Panc1 (cell line): ENCODE measurements at regions not wholly inside any gene's neighbourhood (a gene's known extent, or its start where the extent isn't known, plus 50 kb on each side); places are given as distances from the start of the nearest gene placed in this dataset.

ENCODE experiments used
- ATAC-seq: fragments of 200-7000 bp; cut with Tn5 transposase; 2 replicates; pipeline ENCODE4 v1.9.1; 2020; ENCODE audit warnings: mild to moderate bottlenecking, moderate library complexity
- BruUV-seq: library from RNA; stranded (reverse); fragments of 400-500 nt; replicated peaks from 2 replicates; lab custom pipeline; 2021; lab: Mats Ljungman, UMichigan
- CTCF ChIA-PET: fragments of 300-600 bp; sonication (Branson Sonifier 250); formaldehyde crosslinking; loops from one replicate; lab custom pipeline; 2022; ENCODE audit warnings: antibody characterized with exemption; lab: Charles Lee
- POLR2A ChIA-PET: fragments of 300-600 bp; sonication (Branson Sonifier 250); formaldehyde crosslinking; loops from one replicate; lab custom pipeline; 2022; ENCODE audit warnings: antibody characterized with exemption; lab: Charles Lee
- DNase-seq: peaks from one replicate; pipeline ENCODE4 v3.0.0-alpha.2; 2010; ENCODE audit warnings: low read depth, low spot score
- H3K27ac ChIP-seq: 2 replicates; pipeline ENCODE4 v1.5.1; 2011; ENCODE audit warnings: mild to moderate bottlenecking, low read length, inconsistent platforms
- H3K27me3 ChIP-seq: fragments of 200-500 bp; sonication (Bioruptor generic); 2 replicates; pipeline ENCODE4 v1.6.0; 2014; ENCODE audit warnings: low read length, inconsistent platforms; ENCODE audit not compliant: control insufficient read depth, insufficient read depth
- H3K36me3 ChIP-seq: fragments of 200-500 bp; sonication (Bioruptor generic); 2 replicates; pipeline ENCODE4 v1.5.1; 2014; ENCODE audit warnings: inconsistent platforms, mild to moderate bottlenecking, low read length, moderate library complexity; ENCODE audit not compliant: control insufficient read depth, insufficient read depth
- H3K4me1 ChIP-seq: 2 replicates; pipeline ENCODE4 v1.5.1; 2011; ENCODE audit warnings: inconsistent platforms, mild to moderate bottlenecking, low read length, moderate library complexity; ENCODE audit not compliant: control insufficient read depth, insufficient read depth
- H3K4me3 ChIP-seq, 2 experiments: 2 replicates each; pipeline ENCODE4 v1.5.1; 2011 to 2012; ENCODE audit warnings: low read depth in 2 of 2, low read length in 2 of 2, mild to moderate bottlenecking in 2 of 2, inconsistent platforms in 1 of 2, moderate library complexity in 1 of 2
- H3K9me3 ChIP-seq: fragments of 200-500 bp; sonication (Bioruptor generic); 2 replicates; pipeline ENCODE4 v1.5.1; 2014; ENCODE audit warnings: low read depth, mild to moderate bottlenecking, inconsistent platforms, low read length, moderate library complexity; ENCODE audit not compliant: control insufficient read depth, insufficient read depth
- POLR2AphosphoS5 ChIP-seq: IDR thresholded peaks from 2 replicates; pipeline ENCODE4 v1.6.1; 2012; ENCODE audit warnings: mild to moderate bottlenecking, low read depth, low read length, moderate library complexity
- REST ChIP-seq, 2 experiments: IDR thresholded peaks; 2 replicates each; pipeline ENCODE4 v1.6.1; 2011 to 2012; ENCODE audit warnings: low read depth in 2 of 2, control low read depth in 1 of 2, low read length in 1 of 2, mild to moderate bottlenecking in 1 of 2, moderate library complexity in 1 of 2; ENCODE audit not compliant: insufficient read depth in 1 of 2
- SIN3A ChIP-seq: IDR thresholded peaks from 2 replicates; pipeline ENCODE4 v1.6.1; 2012; ENCODE audit warnings: low read depth, mild to moderate bottlenecking, low read length, moderate library complexity, borderline replicate concordance; ENCODE audit not compliant: insufficient read depth
- TCF7L2 ChIP-seq: IDR thresholded peaks from 2 replicates; pipeline ENCODE4 v1.6.1; 2011; ENCODE audit warnings: mild to moderate bottlenecking, low read depth, low read length, inconsistent platforms
- in situ Hi-C: cut with HindIII; loops from 2 replicates; pipeline ENCODE4 v1.10.0; 2016; ENCODE audit warnings: low sequenced_read_pairs, low pct_unique_long_range_greater_than_20kb
- intact Hi-C: fragments of 100-400 bp; cut with micrococcal nuclease; formaldehyde crosslinking; loops from one replicate; pipeline ENCODE4 v1.10.0; 2022; ENCODE audit not compliant: unreplicated experiment
- TF ChIP-seq, protein P1 (sequence below): fragments of 450-650 bp; IDR thresholded peaks from 2 replicates; pipeline ENCODE4 v1.5.1; 2017; ENCODE audit warnings: mild to moderate bottlenecking

DNA sequence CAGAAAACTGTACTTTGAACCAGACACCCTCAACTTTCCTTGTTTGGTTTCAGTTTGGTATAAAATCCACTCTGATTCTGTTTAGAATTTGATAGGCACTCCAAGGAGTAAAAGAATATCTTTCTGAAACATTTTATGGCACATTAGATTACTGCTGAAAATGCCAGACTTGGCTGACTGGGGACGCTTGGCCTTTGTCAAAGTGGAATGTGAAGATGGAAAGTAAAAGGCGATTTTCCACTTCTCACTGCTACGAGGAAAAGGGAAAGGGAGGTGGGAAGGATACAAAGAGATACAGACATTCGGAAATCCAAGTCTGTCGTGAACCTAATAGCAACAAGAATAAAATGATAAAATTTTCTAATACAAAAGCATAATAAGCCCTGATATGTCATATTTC is 203.9 kb downstream of the DMRT2 start:
- no peaks in the 10 kb centered on the region for H3K9me3 ChIP-seq

DNA sequence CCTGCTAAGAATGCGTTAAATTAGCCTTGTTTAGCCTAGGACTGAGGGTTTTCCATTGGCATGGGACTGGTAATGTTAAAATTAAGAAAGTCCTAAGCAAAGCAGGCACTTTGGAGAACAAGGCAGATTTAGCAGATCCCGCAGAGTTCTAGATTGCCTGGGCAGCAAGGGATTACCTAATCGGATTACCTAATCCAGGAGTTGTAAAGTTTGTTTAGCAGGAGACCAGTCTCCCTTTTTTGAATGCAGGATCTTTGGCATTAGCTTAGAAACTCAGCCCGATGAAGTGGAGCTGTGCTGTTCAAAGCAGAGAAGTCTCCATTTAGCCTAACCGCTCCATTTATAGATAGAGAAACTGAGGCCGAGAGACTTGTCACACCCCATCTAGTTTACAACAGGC is 206.0 kb downstream of the DMRT2 start:
- Histone ChIP-seq H3K27me3 (no peaks in the 10 kb centered on the region), H3K4me3 (no peak overlapping the region), H3K9me3 (no peaks in the 10 kb centered on the region), H3K4me1 (no peaks in the 10 kb centered on the region), H3K27ac (no peak overlapping the region), H3K36me3 (no peaks in the 10 kb centered on the region)
- ChIA-PET CTCF (no interaction called here), POLR2A (no interaction called here)
- ATAC-seq (no peak), DNase-seq (no peak)
- intact Hi-C loops = no loop called here
- TF ChIP-seq REST (IDR thresholded peaks at IDR 0.05; ENCODE audit: insufficient read depth in 1 of 2, low read depth in 2 of 2, low read length in 1 of 2) = no peak
- no peak for TF ChIP-seq TCF7L2
- TF ChIP-seq, protein P1, sequence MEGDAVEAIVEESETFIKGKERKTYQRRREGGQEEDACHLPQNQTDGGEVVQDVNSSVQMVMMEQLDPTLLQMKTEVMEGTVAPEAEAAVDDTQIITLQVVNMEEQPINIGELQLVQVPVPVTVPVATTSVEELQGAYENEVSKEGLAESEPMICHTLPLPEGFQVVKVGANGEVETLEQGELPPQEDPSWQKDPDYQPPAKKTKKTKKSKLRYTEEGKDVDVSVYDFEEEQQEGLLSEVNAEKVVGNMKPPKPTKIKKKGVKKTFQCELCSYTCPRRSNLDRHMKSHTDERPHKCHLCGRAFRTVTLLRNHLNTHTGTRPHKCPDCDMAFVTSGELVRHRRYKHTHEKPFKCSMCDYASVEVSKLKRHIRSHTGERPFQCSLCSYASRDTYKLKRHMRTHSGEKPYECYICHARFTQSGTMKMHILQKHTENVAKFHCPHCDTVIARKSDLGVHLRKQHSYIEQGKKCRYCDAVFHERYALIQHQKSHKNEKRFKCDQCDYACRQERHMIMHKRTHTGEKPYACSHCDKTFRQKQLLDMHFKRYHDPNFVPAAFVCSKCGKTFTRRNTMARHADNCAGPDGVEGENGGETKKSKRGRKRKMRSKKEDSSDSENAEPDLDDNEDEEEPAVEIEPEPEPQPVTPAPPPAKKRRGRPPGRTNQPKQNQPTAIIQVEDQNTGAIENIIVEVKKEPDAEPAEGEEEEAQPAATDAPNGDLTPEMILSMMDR = no peak
- no peak for TF ChIP-seq SIN3A
- no peak for TF ChIP-seq POLR2AphosphoS5
- no TSS peak for BruUV-seq
- in situ Hi-C loops = no loop called here

More for the DNA sequence above, 203.9 kb downstream of the DMRT2 start:
- DNase-seq = no peak
- no peak overlapping the region for H3K27ac ChIP-seq
- BruUV-seq = no TSS peak
- in situ Hi-C loops = no loop called here
- ChIA-PET POLR2A (no interaction called here), CTCF (no interaction called here)
- ATAC-seq = no peak
- H3K36me3 ChIP-seq = no peaks in the 10 kb centered on the region
- TF ChIP-seq REST (IDR thresholded peaks at IDR 0.05; ENCODE audit: insufficient read depth in 1 of 2, low read depth in 2 of 2, low read length in 1 of 2) = no peak
- no peak for TF ChIP-seq POLR2AphosphoS5
- TF ChIP-seq TCF7L2 = no peak
- H3K4me1 ChIP-seq = no peaks in the 10 kb centered on the region
- intact Hi-C loops = no loop called here
- no peak overlapping the region for H3K4me3 ChIP-seq
- H3K27me3 ChIP-seq = no peaks in the 10 kb centered on the region
